GM23338 (cell line): ENCODE measurements at regions not wholly inside any gene's neighbourhood (a gene's known extent, or its start where the extent isn't known, plus 50 kb on each side); places are given as distances from the start of the nearest gene placed in this dataset.

Source experiments
- ATAC-seq: fragments of 200-7000 bp; cut with Tn5 transposase; 3 replicates; pipeline ENCODE4 v1.9.1; 2020
- DNase-seq: peaks from one replicate; pipeline ENCODE4 v3.0.0-alpha.2; 2015; ENCODE audit warnings: low spot score
- H2AFZ ChIP-seq: fragments of 200-600 bp; sonication (generic); 2 replicates; pipeline ENCODE4 v1.8.0; 2016; ENCODE audit warnings: antibody characterized with exemption, mild to moderate bottlenecking, moderate library complexity
- H3F3A ChIP-seq: fragments of 200-600 bp; sonication (generic); replicated peaks from 2 replicates; pipeline ENCODE4 v1.8.0; 2017; ENCODE audit warnings: antibody characterized with exemption, mixed run types, low read depth
- H3K27ac ChIP-seq: fragments of 200-600 bp; sonication (generic); 2 replicates; pipeline ENCODE4 v1.6.1; 2016; ENCODE audit warnings: low read depth
- H3K27me3 ChIP-seq: fragments of 200-600 bp; sonication (generic); 2 replicates; pipeline ENCODE4 v1.8.0; 2016; ENCODE audit warnings: mild to moderate bottlenecking, mixed run types, moderate library complexity; ENCODE audit not compliant: insufficient read depth
- H3K36me3 ChIP-seq: fragments of 200-600 bp; sonication (generic); 2 replicates; pipeline ENCODE4 v1.8.0; 2016; ENCODE audit warnings: mild to moderate bottlenecking; ENCODE audit not compliant: insufficient read depth
- H3K4me1 ChIP-seq: fragments of 200-600 bp; sonication (generic); 2 replicates; pipeline ENCODE4 v1.8.0; 2016; ENCODE audit warnings: mild to moderate bottlenecking, moderate library complexity; ENCODE audit not compliant: insufficient read depth
- H3K4me2 ChIP-seq: fragments of 200-600 bp; sonication (generic); 2 replicates; pipeline ENCODE4 v1.7.1; 2017; ENCODE audit warnings: mixed run types
- H3K4me3 ChIP-seq: fragments of 200-600 bp; sonication (generic); 2 replicates; pipeline ENCODE4 v1.6.1; 2016; ENCODE audit warnings: mixed run types
- H3K79me2 ChIP-seq: fragments of 200-600 bp; sonication (generic); replicated peaks from 2 replicates; pipeline ENCODE4 v1.8.0; 2017; ENCODE audit warnings: mild to moderate bottlenecking; ENCODE audit not compliant: insufficient read depth
- H3K9me2 ChIP-seq: fragments of 200-600 bp; sonication (generic); 2 replicates; pipeline ENCODE4 v1.8.0; 2017; ENCODE audit not compliant: insufficient read depth
- H4K20me1 ChIP-seq: fragments of 200-600 bp; sonication (generic); replicated peaks from 2 replicates; pipeline ENCODE4 v1.8.0; 2017; ENCODE audit warnings: mild to moderate bottlenecking; ENCODE audit not compliant: insufficient read depth
- H3K27ac Mint-ChIP-seq: 2 replicates; pipeline ENCODE4 v1.8.0; 2020; ENCODE audit warnings: inconsistent platforms, mild to moderate bottlenecking, moderate library complexity, mixed read lengths
- H3K27me3 Mint-ChIP-seq: 3 replicates; pipeline ENCODE4 v1.8.0; 2022; ENCODE audit warnings: low read depth, mild to moderate bottlenecking, moderate library complexity, mixed read lengths, inconsistent platforms; ENCODE audit not compliant: insufficient read depth, poor library complexity
- H3K36me3 Mint-ChIP-seq: 3 replicates; pipeline ENCODE4 v1.8.0; 2021; ENCODE audit warnings: low read depth, mild to moderate bottlenecking, inconsistent platforms, moderate library complexity, mixed read lengths
- H3K4me1 Mint-ChIP-seq: 3 replicates; pipeline ENCODE4 v1.8.0; 2020; ENCODE audit warnings: mild to moderate bottlenecking, inconsistent platforms, mixed read lengths
- H3K4me3 Mint-ChIP-seq: 3 replicates; pipeline ENCODE4 v1.8.0; 2021; ENCODE audit warnings: moderate library complexity, mild to moderate bottlenecking, inconsistent platforms, mixed read lengths
- H3K9me3 Mint-ChIP-seq: 3 replicates; pipeline ENCODE4 v1.8.0; 2020; ENCODE audit warnings: moderate library complexity, mild to moderate bottlenecking, inconsistent platforms, mixed read lengths
- CREB1 ChIP-seq: fragments of 250-450 bp; sonication (Bioruptor Pico); IDR thresholded peaks from 2 replicates; pipeline ENCODE4 v1.5.0; 2020; ENCODE audit warnings: low read depth, mild to moderate bottlenecking, moderate library complexity
- JUNB ChIP-seq: IDR thresholded peaks from one replicate; pipeline ENCODE4 v1.6.1; 2016; ENCODE audit warnings: antibody characterized with exemption; ENCODE audit not compliant: unreplicated experiment
- NANOG ChIP-seq: IDR thresholded peaks from 2 replicates; pipeline ENCODE4 v1.6.1; 2016; ENCODE audit warnings: antibody characterized with exemption, borderline replicate concordance
- POLR2AphosphoS5 ChIP-seq: IDR thresholded peaks from 2 replicates; pipeline ENCODE4 v1.6.1; 2016; ENCODE audit warnings: antibody characterized with exemption, low read depth
- STAT1 ChIP-seq: IDR thresholded peaks from one replicate; pipeline ENCODE4 v1.6.1; 2016; ENCODE audit warnings: antibody characterized with exemption; ENCODE audit not compliant: unreplicated experiment
- ZNF114 ChIP-seq: fragments of 250-450 bp; sonication (Bioruptor Pico); IDR thresholded peaks from 2 replicates; pipeline ENCODE4 v1.5.0; 2020; ENCODE audit warnings: mild to moderate bottlenecking, moderate library complexity
- TF ChIP-seq, protein P1 (sequence below): fragments of 250-450 bp; sonication (Bioruptor Pico); IDR thresholded peaks from 2 replicates; pipeline ENCODE4 v1.5.0; 2020; ENCODE audit warnings: mild to moderate bottlenecking, moderate library complexity

GRCh38 chrX:122546269-122546668 is 637.8 kb upstream of the GRIA3 start:
- no peaks in the 10 kb centered on the region; the same call in 2 of the 3 replicates for H3K9me3 Mint-ChIP-seq
- Histone ChIP-seq H2AFZ (no peak overlapping the region), H3K4me2 (no peak overlapping the region), H3F3A (no peaks in the 10 kb centered on the region), H3K9me2 (no peaks in the 10 kb centered on the region), H3K36me3 (no peaks in the 10 kb centered on the region), H3K27me3 (no peaks in the 10 kb centered on the region), H3K79me2 (no peaks in the 10 kb centered on the region), H3K4me1 (no peaks in the 10 kb centered on the region), H3K27ac (no peak overlapping the region), H4K20me1 (no peaks in the 10 kb centered on the region), H3K4me3 (no peak overlapping the region)
- no peak overlapping the region for H3K4me3 Mint-ChIP-seq
- ATAC-seq (no peak), DNase-seq (no peak)
- no peaks in the 10 kb centered on the region for H3K27me3 Mint-ChIP-seq
- TF ChIP-seq CREB1 (CRISPR knock-in tag) (no peak), STAT1 (no peak), ZNF114 (no peak), NANOG (no peak)
- H3K4me1 Mint-ChIP-seq = no peaks in the 10 kb centered on the region
- no peak overlapping the region for H3K27ac Mint-ChIP-seq
- H3K36me3 Mint-ChIP-seq = no peaks in the 10 kb centered on the region

DNA sequence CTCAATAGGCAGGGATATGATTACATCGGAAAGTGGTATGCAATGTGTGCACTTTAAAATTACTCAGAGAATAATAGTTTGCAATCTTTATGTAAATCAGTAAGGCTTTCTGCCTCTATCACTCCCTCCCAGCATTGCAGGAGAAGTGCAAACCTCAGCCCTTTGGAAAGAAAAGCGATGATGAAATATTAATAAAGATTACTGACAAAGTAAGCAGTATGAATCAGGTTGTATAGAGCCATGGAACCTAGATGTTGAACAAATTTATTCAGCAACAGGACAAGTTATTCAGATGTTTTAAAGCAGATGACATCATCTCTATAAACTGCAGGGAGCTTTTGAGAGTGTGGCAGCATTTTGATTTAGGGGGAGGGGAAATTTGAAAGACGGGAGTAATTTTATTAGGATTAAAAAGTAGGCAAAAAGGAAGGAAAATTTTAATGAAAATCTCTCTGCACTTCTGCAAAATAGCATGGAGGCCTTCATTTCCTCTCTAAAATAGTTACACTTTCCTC is 631.7 kb upstream of the GRIA3 start:
- ATAC-seq (no peak), DNase-seq (no peak)
- no peaks in the 10 kb centered on the region for H3F3A ChIP-seq
- Mint-ChIP-seq H3K9me3 (peaks cover 7% of the 10 kb centered on the region; the same call in 2 of the 3 replicates), H3K4me3 (no peak overlapping the region), H3K4me1 (no peaks in the 10 kb centered on the region), H3K36me3 (peaks cover 3% of the 10 kb centered on the region; the same call in 1 of the 3 replicates), H3K27ac (no peak overlapping the region), H3K27me3 (no peaks in the 10 kb centered on the region)
- no peak for TF ChIP-seq JUNB
- no peak for TF ChIP-seq ZNF114
- no peak for TF ChIP-seq NANOG
- no peak for TF ChIP-seq POLR2AphosphoS5
- TF ChIP-seq STAT1 = no peak
- H3K27ac ChIP-seq = no peak overlapping the region
- H3K4me3 ChIP-seq = no peak overlapping the region
- no peak overlapping the region for H3K4me2 ChIP-seq
- no peaks in the 10 kb centered on the region for H3K9me2 ChIP-seq
- H3K4me1 ChIP-seq = no peaks in the 10 kb centered on the region
- no peaks in the 10 kb centered on the region for H3K27me3 ChIP-seq
- H2AFZ ChIP-seq = no peak overlapping the region
- no peaks in the 10 kb centered on the region for H3K79me2 ChIP-seq
- H4K20me1 ChIP-seq = no peaks in the 10 kb centered on the region
- H3K36me3 ChIP-seq = no peaks in the 10 kb centered on the region

DNA sequence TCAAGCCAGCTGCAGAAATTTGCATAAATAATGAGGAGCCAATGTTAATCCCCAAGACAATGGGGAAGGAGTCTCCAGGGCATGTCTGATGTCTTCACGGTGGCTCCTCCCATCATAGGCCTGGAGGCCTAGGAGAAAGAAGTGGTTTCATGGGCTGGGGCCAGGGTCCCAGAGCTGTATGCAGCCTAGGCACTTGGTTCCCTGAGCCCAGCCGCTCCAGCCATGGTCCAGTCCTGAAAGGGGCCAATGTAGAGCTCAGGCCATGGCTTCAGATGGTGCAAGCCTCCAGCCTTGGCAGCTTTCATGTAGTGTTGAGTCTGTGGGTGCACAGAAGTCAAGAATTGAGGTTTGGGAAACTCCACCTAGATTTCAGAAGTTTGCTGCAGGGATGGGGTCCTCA is 628.2 kb upstream of the GRIA3 start:
- Histone ChIP-seq H3K36me3 (no peaks in the 10 kb centered on the region), H3F3A (no peaks in the 10 kb centered on the region), H3K79me2 (no peaks in the 10 kb centered on the region), H3K27ac (no peak overlapping the region), H3K4me1 (no peaks in the 10 kb centered on the region), H3K4me3 (no peak overlapping the region), H3K9me2 (no peaks in the 10 kb centered on the region), H2AFZ (no peak overlapping the region), H3K27me3 (no peaks in the 10 kb centered on the region), H4K20me1 (no peaks in the 10 kb centered on the region), H3K4me2 (no peak overlapping the region)
- H3K27me3 Mint-ChIP-seq = no peaks in the 10 kb centered on the region
- H3K27ac Mint-ChIP-seq = no peak overlapping the region
- TF ChIP-seq, protein P1, sequence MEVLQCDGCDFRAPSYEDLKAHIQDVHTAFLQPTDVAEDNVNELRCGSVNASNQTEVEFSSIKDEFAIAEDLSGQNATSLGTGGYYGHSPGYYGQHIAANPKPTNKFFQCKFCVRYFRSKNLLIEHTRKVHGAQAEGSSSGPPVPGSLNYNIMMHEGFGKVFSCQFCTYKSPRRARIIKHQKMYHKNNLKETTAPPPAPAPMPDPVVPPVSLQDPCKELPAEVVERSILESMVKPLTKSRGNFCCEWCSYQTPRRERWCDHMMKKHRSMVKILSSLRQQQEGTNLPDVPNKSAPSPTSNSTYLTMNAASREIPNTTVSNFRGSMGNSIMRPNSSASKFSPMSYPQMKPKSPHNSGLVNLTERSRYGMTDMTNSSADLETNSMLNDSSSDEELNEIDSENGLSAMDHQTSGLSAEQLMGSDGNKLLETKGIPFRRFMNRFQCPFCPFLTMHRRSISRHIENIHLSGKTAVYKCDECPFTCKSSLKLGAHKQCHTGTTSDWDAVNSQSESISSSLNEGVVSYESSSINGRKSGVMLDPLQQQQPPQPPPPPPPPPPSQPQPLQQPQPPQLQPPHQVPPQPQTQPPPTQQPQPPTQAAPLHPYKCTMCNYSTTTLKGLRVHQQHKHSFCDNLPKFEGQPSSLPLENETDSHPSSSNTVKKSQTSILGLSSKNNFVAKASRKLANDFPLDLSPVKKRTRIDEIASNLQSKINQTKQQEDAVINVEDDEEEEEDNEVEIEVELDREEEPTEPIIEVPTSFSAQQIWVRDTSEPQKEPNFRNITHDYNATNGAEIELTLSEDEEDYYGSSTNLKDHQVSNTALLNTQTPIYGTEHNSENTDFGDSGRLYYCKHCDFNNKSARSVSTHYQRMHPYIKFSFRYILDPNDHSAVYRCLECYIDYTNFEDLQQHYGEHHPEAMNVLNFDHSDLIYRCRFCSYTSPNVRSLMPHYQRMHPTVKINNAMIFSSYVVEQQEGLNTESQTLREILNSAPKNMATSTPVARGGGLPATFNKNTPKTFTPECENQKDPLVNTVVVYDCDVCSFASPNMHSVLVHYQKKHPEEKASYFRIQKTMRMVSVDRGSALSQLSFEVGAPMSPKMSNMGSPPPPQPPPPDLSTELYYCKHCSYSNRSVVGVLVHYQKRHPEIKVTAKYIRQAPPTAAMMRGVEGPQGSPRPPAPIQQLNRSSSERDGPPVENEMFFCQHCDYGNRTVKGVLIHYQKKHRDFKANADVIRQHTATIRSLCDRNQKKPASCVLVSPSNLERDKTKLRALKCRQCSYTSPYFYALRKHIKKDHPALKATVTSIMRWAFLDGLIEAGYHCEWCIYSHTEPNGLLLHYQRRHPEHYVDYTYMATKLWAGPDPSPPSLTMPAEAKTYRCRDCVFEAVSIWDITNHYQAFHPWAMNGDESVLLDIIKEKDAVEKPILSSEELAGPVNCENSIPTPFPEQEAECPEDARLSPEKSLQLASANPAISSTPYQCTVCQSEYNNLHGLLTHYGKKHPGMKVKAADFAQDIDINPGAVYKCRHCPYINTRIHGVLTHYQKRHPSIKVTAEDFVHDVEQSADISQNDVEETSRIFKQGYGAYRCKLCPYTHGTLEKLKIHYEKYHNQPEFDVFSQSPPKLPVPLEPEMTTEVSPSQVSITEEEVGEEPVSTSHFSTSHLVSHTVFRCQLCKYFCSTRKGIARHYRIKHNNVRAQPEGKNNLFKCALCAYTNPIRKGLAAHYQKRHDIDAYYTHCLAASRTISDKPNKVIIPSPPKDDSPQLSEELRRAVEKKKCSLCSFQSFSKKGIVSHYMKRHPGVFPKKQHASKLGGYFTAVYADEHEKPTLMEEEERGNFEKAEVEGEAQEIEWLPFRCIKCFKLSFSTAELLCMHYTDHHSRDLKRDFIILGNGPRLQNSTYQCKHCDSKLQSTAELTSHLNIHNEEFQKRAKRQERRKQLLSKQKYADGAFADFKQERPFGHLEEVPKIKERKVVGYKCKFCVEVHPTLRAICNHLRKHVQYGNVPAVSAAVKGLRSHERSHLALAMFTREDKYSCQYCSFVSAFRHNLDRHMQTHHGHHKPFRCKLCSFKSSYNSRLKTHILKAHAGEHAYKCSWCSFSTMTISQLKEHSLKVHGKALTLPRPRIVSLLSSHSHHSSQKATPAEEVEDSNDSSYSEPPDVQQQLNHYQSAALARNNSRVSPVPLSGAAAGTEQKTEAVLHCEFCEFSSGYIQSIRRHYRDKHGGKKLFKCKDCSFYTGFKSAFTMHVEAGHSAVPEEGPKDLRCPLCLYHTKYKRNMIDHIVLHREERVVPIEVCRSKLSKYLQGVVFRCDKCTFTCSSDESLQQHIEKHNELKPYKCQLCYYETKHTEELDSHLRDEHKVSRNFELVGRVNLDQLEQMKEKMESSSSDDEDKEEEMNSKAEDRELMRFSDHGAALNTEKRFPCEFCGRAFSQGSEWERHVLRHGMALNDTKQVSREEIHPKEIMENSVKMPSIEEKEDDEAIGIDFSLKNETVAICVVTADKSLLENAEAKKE (CRISPR knock-in tag) = no peak
- no peak for TF ChIP-seq POLR2AphosphoS5
- H3K4me3 Mint-ChIP-seq = no peak overlapping the region
- H3K4me1 Mint-ChIP-seq = no peaks in the 10 kb centered on the region
- DNase-seq (no peak), ATAC-seq (no peak)
- H3K36me3 Mint-ChIP-seq = peaks cover 3% of the 10 kb centered on the region; the same call in 1 of the 3 replicates
- H3K9me3 Mint-ChIP-seq = peaks cover 7% of the 10 kb centered on the region; the same call in 2 of the 3 replicates
